B cell (primary cell): ENCODE measurements at regions not wholly inside any gene's neighbourhood (a gene's known extent, or its start where the extent isn't known, plus 50 kb on each side); places are given as distances from the start of the nearest gene placed in this dataset.

Experiments used
- ATAC-seq: fragments of 200-7000 bp; cut with Tn5 transposase; one replicate; pipeline ENCODE4 v1.10.0; 2021; ENCODE audit warnings: low read depth, mild to moderate bottlenecking, moderate number of reproducible peaks, moderate library complexity
- CTCF ChIA-PET: fragments of 350-600 bp; sonication (Branson Sonifier 250); formaldehyde crosslinking; loops from one replicate; lab custom pipeline; 2021; ENCODE audit warnings: antibody characterized with exemption, inconsistent platforms; lab: Charles Lee
- POLR2A ChIA-PET: fragments of 350-600 bp; sonication (Branson Sonifier 250); formaldehyde crosslinking; loops from one replicate; lab custom pipeline; 2021; ENCODE audit warnings: antibody characterized with exemption; lab: Charles Lee
- DNase-seq: peaks from one replicate; pipeline ENCODE4 v3.0.0; 2013
- H2AFZ ChIP-seq: 2 replicates; pipeline ENCODE4 v1.6.1; 2012; ENCODE audit warnings: mild to moderate bottlenecking, low read depth, low read length; ENCODE audit not compliant: insufficient read depth, poor library complexity, severe bottlenecking
- H3K27ac ChIP-seq, 2 donors: 1 replicate in 1 of 2; 2 replicates in 1 of 2; pipeline ENCODE4 v1.5.1; 2012 to 2013; ENCODE audit warnings: low read length in 2 of 2, mild to moderate bottlenecking in 2 of 2, moderate library complexity in 1 of 2
- H3K27me3 ChIP-seq, 4 experiments: fragments of 200-600 bp in 1 of 4; sonication (generic) in 1 of 4; replicated peaks in 1 of 4; 1 replicate in 2 of 4; 2 replicates in 2 of 4; pipeline versions ENCODE4 v1.6.1 to v1.7.0; 2013 to 2016; ENCODE audit warnings: low read length in 3 of 4, mild to moderate bottlenecking in 2 of 4, mixed read lengths in 1 of 4, moderate library complexity in 1 of 4; ENCODE audit not compliant: insufficient read depth in 4 of 4, control insufficient read depth in 3 of 4; ENCODE audit errors: control extremely low read depth in 1 of 4
- H3K36me3 ChIP-seq, 2 experiments: replicated peaks in 1 of 2; 1 replicate in 1 of 2; 2 replicates in 1 of 2; pipeline versions ENCODE4 v1.6.1 to v1.7.1; 2013; ENCODE audit warnings: low read length in 1 of 2; ENCODE audit not compliant: insufficient read depth in 2 of 2, control insufficient read depth in 1 of 2; ENCODE audit errors: control extremely low read depth in 1 of 2, extremely low read depth in 1 of 2
- H3K4me1 ChIP-seq, 2 donors: fragments of 200-600 bp in 1 of 2; sonication (generic) in 1 of 2; 1 replicate in 1 of 2; 2 replicates in 1 of 2; pipeline versions ENCODE4 v1.5.1 to v1.6.1; 2013 to 2017; ENCODE audit warnings: low read length in 2 of 2; ENCODE audit not compliant: control insufficient read depth in 2 of 2, insufficient read depth in 2 of 2
- H3K4me2 ChIP-seq: replicated peaks from 2 replicates; pipeline ENCODE3; 2012; ENCODE audit warnings: mild to moderate bottlenecking, low read depth, low read length; ENCODE audit not compliant: poor library complexity, severe bottlenecking
- H3K4me3 ChIP-seq, 5 experiments: fragments of 200-600 bp in 1 of 5; sonication (generic) in 1 of 5; 1 replicate in 3 of 5; 2 replicates in 2 of 5; pipeline versions ENCODE4 v1.5.1 to v1.7.0; 2011 to 2016; ENCODE audit warnings: low read length in 4 of 5, mild to moderate bottlenecking in 4 of 5, low read depth in 2 of 5, control low read depth in 1 of 5, moderate library complexity in 1 of 5; ENCODE audit not compliant: insufficient read depth in 1 of 5; ENCODE audit errors: control extremely low read depth in 1 of 5, extremely low read depth in 1 of 5
- H3K79me2 ChIP-seq: fragments of 200-600 bp; sonication (generic); one replicate; pipeline ENCODE4 v1.6.0; 2016; ENCODE audit warnings: low read length; ENCODE audit not compliant: control insufficient read depth, insufficient read depth
- H3K9ac ChIP-seq: fragments of 200-600 bp; sonication (generic); 2 replicates; pipeline ENCODE4 v1.6.1; 2017; ENCODE audit warnings: mild to moderate bottlenecking, low read length, moderate library complexity
- H3K9me3 ChIP-seq, 3 donors: one replicate each; pipeline versions ENCODE4 v1.6.1 to v1.7.1; 2013; ENCODE audit warnings: low read length in 2 of 3; ENCODE audit not compliant: control insufficient read depth in 2 of 3, insufficient read depth in 1 of 3; ENCODE audit errors: control extremely low read depth in 1 of 3
- H4K20me1 ChIP-seq: 2 replicates; pipeline ENCODE4 v1.6.0; 2012; ENCODE audit warnings: mild to moderate bottlenecking, low read length; ENCODE audit not compliant: insufficient read depth, control insufficient read depth, poor library complexity, severe bottlenecking
- H3K27ac Mint-ChIP-seq: one replicate; pipeline ENCODE4 v1.8.0; 2021; ENCODE audit warnings: mixed read lengths
- H3K27me3 Mint-ChIP-seq: one replicate; pipeline ENCODE4 v1.8.0; 2021; ENCODE audit warnings: mixed read lengths
- H3K4me1 Mint-ChIP-seq: one replicate; pipeline ENCODE4 v1.8.0; 2021; ENCODE audit warnings: mixed read lengths
- H3K4me3 Mint-ChIP-seq: one replicate; pipeline ENCODE4 v1.8.0; 2021; ENCODE audit warnings: mixed read lengths
- H3K9me3 Mint-ChIP-seq: one replicate; pipeline ENCODE4 v1.8.0; 2022; ENCODE audit warnings: mixed read lengths; ENCODE audit not compliant: insufficient read depth
- CTCF ChIP-seq: fragments of 200-600 bp; IDR thresholded peaks from one replicate; pipeline ENCODE4 v1.8.0; 2022; ENCODE audit warnings: antibody characterized with exemption, mild to moderate bottlenecking
- EZH2 ChIP-seq: IDR thresholded peaks from 2 replicates; pipeline ENCODE4 v1.6.1; 2012; ENCODE audit warnings: borderline replicate concordance, low read depth, mild to moderate bottlenecking, moderate library complexity, low read length; ENCODE audit not compliant: insufficient read depth, poor library complexity, severe bottlenecking
- WGBS: methylation state at CpG from one replicate; pipeline ENCODE4 v1.1.5; 2013; ENCODE audit warnings: missing lambda C conversion rate; ENCODE audit not compliant: insufficient coverage; 5-methylcytosine and 5-hydroxymethylcytosine counted together
- intact Hi-C: fragments of 100-400 bp; cut with micrococcal nuclease; formaldehyde crosslinking; loops from one replicate; pipeline ENCODE4 v1.10.0; 2022

GRCh38 chr15:70602281-70602680 lies 161.1 kb downstream of the UACA start:
- ChIA-PET POLR2A (no interaction called here), CTCF (no interaction called here)
- Mint-ChIP-seq H3K4me3 (no peak overlapping the region), H3K9me3 (peaks cover 7% of the 10 kb centered on the region), H3K27ac (no peak overlapping the region), H3K27me3 (peaks cover 10% of the 10 kb centered on the region), H3K4me1 (no peaks in the 10 kb centered on the region)
- ATAC-seq (no peak), DNase-seq (no peak)
- Histone ChIP-seq H3K36me3 (no peaks in the 10 kb centered on the region), H3K27me3 (peaks cover 0 to 10% (median 4%) of the 10 kb centered on the region in 4 experiments), H3K4me2 (no peak overlapping the region), H3K79me2 (no peaks in the 10 kb centered on the region), H3K4me1 (no peaks in the 10 kb centered on the region), H3K4me3 (no peak overlapping the region), H4K20me1 (no peaks in the 10 kb centered on the region), H2AFZ (no peak overlapping the region), H3K9me3 (peaks cover 0 to 6% (median 0%) of the 10 kb centered on the region in 3 donors), H3K27ac (no peak overlapping the region), H3K9ac (no peak overlapping the region)
- TF ChIP-seq EZH2: no peak
- no peak for TF ChIP-seq CTCF
- WGBS: 83% methylated on average over 2 of the region's 4 CpGs
- intact Hi-C loops: no loop called here

- intact Hi-C loops: no loop called here
- no peaks in the 10 kb centered on the region for H3K36me3 ChIP-seq
- H3K27me3 ChIP-seq: peaks cover 0 to 10% (median 8%) of the 10 kb centered on the region in 4 experiments
- no peak overlapping the region for H3K4me3 ChIP-seq
- Mint-ChIP-seq H3K4me1 (no peaks in the 10 kb centered on the region), H3K27me3 (peaks cover 19% of the 10 kb centered on the region), H3K4me3 (no peak overlapping the region), H3K27ac (no peak overlapping the region), H3K9me3 (peaks cover 15% of the 10 kb centered on the region)
- no peak overlapping the region for H3K9ac ChIP-seq
- no peaks in the 10 kb centered on the region for H3K79me2 ChIP-seq
- ATAC-seq (no peak), DNase-seq (no peak)
- ChIA-PET POLR2A (no interaction called here), CTCF (no interaction called here)
- no peaks in the 10 kb centered on the region for H3K4me1 ChIP-seq
- no peaks in the 10 kb centered on the region for H4K20me1 ChIP-seq
- TF ChIP-seq CTCF (no peak), EZH2 (no peak)
- H3K9me3 ChIP-seq: peaks cover 0 to 10% (median 6%) of the 10 kb centered on the region in 3 donors
- no peak overlapping the region for H3K4me2 ChIP-seq
- H3K27ac ChIP-seq: no peak overlapping the region
- H2AFZ ChIP-seq: no peak overlapping the region
- WGBS: no CpG with 5 or more reads among the region's 3 CpGs
Observed at GRCh38 chr15:70597945-70598344, 165.4 kb downstream of the UACA start.
